IMR-90 (cell line): ENCODE measurements at regions not wholly inside any gene's neighbourhood (a gene's known extent, or its start where the extent isn't known, plus 50 kb on each side); places are given as distances from the start of the nearest gene placed in this dataset.
A peak's percentile ranks its signal among the peaks of the same experiment; 100 is the strongest.

Experiments used
- ATAC-seq: fragments of 200-7000 bp; cut with Tn5 transposase; 2 replicates; pipeline ENCODE4 v1.9.1; 2020; ENCODE audit warnings: low read depth, mild to moderate bottlenecking, moderate library complexity
- BruUV-seq: library from RNA; stranded (reverse); fragments of 400-500 nt; replicated peaks from 2 replicates; lab custom pipeline; 2021; lab: Mats Ljungman, UMichigan
- CTCF ChIA-PET: fragments of 300-600 bp; formaldehyde crosslinking; extraction: SDS; loops from one replicate; lab custom pipeline; 2021; ENCODE audit warnings: antibody characterized with exemption; lab: Yijun Ruan, JAX
- POLR2A ChIA-PET: fragments of 300-600 bp; sonication (Branson Sonifier 250); formaldehyde crosslinking; loops from one replicate; lab custom pipeline; 2022; ENCODE audit warnings: antibody characterized with exemption; ENCODE audit not compliant: unreplicated experiment; lab: Charles Lee
- DNase-seq: peaks from one replicate; pipeline ENCODE4 v3.0.0; 2013
- H2AFZ ChIP-seq: replicated peaks from 2 replicates; pipeline ENCODE3; 2013; ENCODE audit warnings: low read length, mild to moderate bottlenecking; ENCODE audit not compliant: poor library complexity
- H2AK5ac ChIP-seq: 2 replicates; pipeline ENCODE4 v1.6.1; 2013; ENCODE audit warnings: low read depth, low read length, inconsistent platforms
- H2AK9ac ChIP-seq: replicated peaks from 2 replicates; pipeline ENCODE3; 2013; ENCODE audit warnings: mild to moderate bottlenecking, low read depth, low read length, moderate library complexity; ENCODE audit not compliant: poor library complexity
- H2BK120ac ChIP-seq: 2 replicates; pipeline ENCODE4 v1.6.1; 2013; ENCODE audit warnings: low read depth, low read length, inconsistent platforms
- H2BK15ac ChIP-seq: 3 replicates; pipeline ENCODE4 v1.6.1; 2013; ENCODE audit warnings: low read depth, low read length, inconsistent platforms
- H2BK20ac ChIP-seq: 2 replicates; pipeline ENCODE4 v1.6.1; 2013; ENCODE audit warnings: low read depth, mild to moderate bottlenecking, inconsistent platforms, low read length, moderate library complexity
- H2BK5ac ChIP-seq: 2 replicates; pipeline ENCODE4 v1.6.1; 2013; ENCODE audit warnings: mild to moderate bottlenecking, low read depth, low read length, inconsistent platforms; ENCODE audit not compliant: poor library complexity, severe bottlenecking
- H3K14ac ChIP-seq: replicated peaks from 2 replicates; pipeline ENCODE4 v1.6.1; 2013; ENCODE audit warnings: low read depth, low read length, inconsistent platforms
- H3K18ac ChIP-seq: 2 replicates; pipeline ENCODE4 v1.6.1; 2013; ENCODE audit warnings: low read depth, low read length, control low read depth
- H3K23ac ChIP-seq: 2 replicates; pipeline ENCODE4 v1.6.1; 2013; ENCODE audit warnings: low read depth, low read length, inconsistent platforms
- H3K27ac ChIP-seq: 2 replicates; pipeline ENCODE4 v1.5.1; 2013; ENCODE audit warnings: mild to moderate bottlenecking, control low read depth, low read length; ENCODE audit not compliant: insufficient read depth
- H3K27me3 ChIP-seq: 2 replicates; pipeline ENCODE4 v1.6.1; 2013; ENCODE audit warnings: low read length; ENCODE audit not compliant: control insufficient read depth, insufficient read depth
- H3K36me3 ChIP-seq: 2 replicates; pipeline ENCODE4 v1.6.1; 2013; ENCODE audit warnings: low read length, mixed read lengths; ENCODE audit not compliant: control insufficient read depth, insufficient read depth
- H3K4ac ChIP-seq: 2 replicates; pipeline ENCODE4 v1.6.1; 2013; ENCODE audit warnings: low read depth, low read length, inconsistent platforms
- H3K4me1 ChIP-seq: 2 replicates; pipeline ENCODE4 v1.6.1; 2013; ENCODE audit warnings: low read length, mixed read lengths; ENCODE audit not compliant: control insufficient read depth, insufficient read depth
- H3K4me2 ChIP-seq: 2 replicates; pipeline ENCODE4 v1.6.1; 2013; ENCODE audit warnings: low read depth, mild to moderate bottlenecking, control low read depth, low read length, moderate library complexity
- H3K4me3 ChIP-seq: 2 replicates; pipeline ENCODE4 v1.5.1; 2013; ENCODE audit warnings: low read depth, mild to moderate bottlenecking, control low read depth, low read length, moderate library complexity; ENCODE audit not compliant: insufficient read depth
- H3K56ac ChIP-seq: 2 replicates; pipeline ENCODE4 v1.6.1; 2013; ENCODE audit warnings: low read length, inconsistent platforms; ENCODE audit not compliant: insufficient read depth; ENCODE audit errors: extremely low read depth
- H3K79me1 ChIP-seq, 2 experiments: 2 replicates each; pipeline ENCODE4 v1.6.1; 2013; ENCODE audit warnings: low read length in 2 of 2, inconsistent platforms in 1 of 2, low read depth in 1 of 2
- H3K9ac ChIP-seq: 2 replicates; pipeline ENCODE4 v1.6.1; 2013; ENCODE audit warnings: low read depth, low read length, control low read depth
- H3K9me1 ChIP-seq: 2 replicates; pipeline ENCODE4 v1.6.1; 2013; ENCODE audit warnings: low read length, inconsistent platforms; ENCODE audit not compliant: insufficient read depth
- H3K9me3 ChIP-seq: 2 replicates; pipeline ENCODE4 v1.6.1; 2013; ENCODE audit warnings: low read length; ENCODE audit not compliant: control insufficient read depth, insufficient read depth
- H4K20me1 ChIP-seq: 2 replicates; pipeline ENCODE4 v1.6.1; 2013; ENCODE audit warnings: low read length, inconsistent platforms; ENCODE audit not compliant: insufficient read depth
- H4K5ac ChIP-seq: 2 replicates; pipeline ENCODE4 v1.6.1; 2013; ENCODE audit warnings: mild to moderate bottlenecking, low read depth, low read length, control low read depth
- H4K8ac ChIP-seq, 2 experiments: 2 replicates each; pipeline ENCODE4 v1.6.1; 2013; ENCODE audit warnings: low read depth in 2 of 2, low read length in 2 of 2, control low read depth in 1 of 2, inconsistent platforms in 1 of 2
- H4K91ac ChIP-seq: 2 replicates; pipeline ENCODE4 v1.6.1; 2013; ENCODE audit warnings: low read depth, low read length, inconsistent platforms; ENCODE audit not compliant: insufficient read depth
- BHLHE40 ChIP-seq: fragments of 150-350 bp; IDR thresholded peaks from 2 replicates; pipeline ENCODE4 v1.6.1; 2016; ENCODE audit warnings: mild to moderate bottlenecking, low read depth, low read length
- CEBPB ChIP-seq: IDR thresholded peaks from 2 replicates; pipeline ENCODE4 v1.6.1; 2012; ENCODE audit warnings: low read depth, low read length, improper control_type of control experiment
- CHD1 ChIP-seq: IDR thresholded peaks from 2 replicates; pipeline ENCODE4 v1.6.1; 2012; ENCODE audit warnings: low read depth, low read length, improper control_type of control experiment
- FOS ChIP-seq: fragments of 150-350 bp; IDR thresholded peaks from 2 replicates; pipeline ENCODE4 v1.6.1; 2016; ENCODE audit warnings: low read depth, low read length
- MAFK ChIP-seq: IDR thresholded peaks from 2 replicates; pipeline ENCODE4 v1.6.1; 2012; ENCODE audit warnings: low read depth, low read length, improper control_type of control experiment
- MAZ ChIP-seq: IDR thresholded peaks from 2 replicates; pipeline ENCODE4 v1.6.1; 2012; ENCODE audit warnings: low read depth, mild to moderate bottlenecking, low read length, improper control_type of control experiment, moderate library complexity, borderline replicate concordance
- NFE2L2 ChIP-seq: fragments of 150-350 bp; IDR thresholded peaks from 2 replicates; pipeline ENCODE4 v1.6.1; 2016; ENCODE audit warnings: low read depth, mild to moderate bottlenecking, low read length
- POLR2A ChIP-seq: IDR thresholded peaks from 2 replicates; pipeline ENCODE4 v1.6.1; 2012; ENCODE audit warnings: mild to moderate bottlenecking, low read depth, low read length
- RAD21 ChIP-seq: IDR thresholded peaks from 2 replicates; pipeline ENCODE4 v1.6.1; 2012; ENCODE audit warnings: low read length, improper control_type of control experiment
- RFX5 ChIP-seq: IDR thresholded peaks from 2 replicates; pipeline ENCODE4 v1.8.0; 2012; ENCODE audit warnings: low read depth, mild to moderate bottlenecking, low read length, moderate library complexity
- WGBS, 2 experiments: methylation state at CpG; one replicate each; pipeline versions ENCODE4 v1.1.5 to v1.1.7; 2013; ENCODE audit warnings: missing lambda C conversion rate in 2 of 2; ENCODE audit not compliant: insufficient read length in 1 of 2; ENCODE audit errors: extremely low coverage in 2 of 2; 5-methylcytosine and 5-hydroxymethylcytosine counted together
- dilution Hi-C: fragments of 300-500 bp; cut with HindIII; formaldehyde crosslinking; loops from one replicate; pipeline ENCODE4 v1.14.3; 2018; ENCODE audit warnings: low sequenced_read_pairs; ENCODE audit not compliant: unreplicated experiment
- in situ Hi-C: fragments of 300-500 bp; cut with MboI; formaldehyde crosslinking; loops from 3 replicates; pipeline ENCODE4 v1.14.3; 2019; ENCODE audit warnings: low sequenced_read_pairs, inconsistent platforms, mixed read lengths
- intact Hi-C: fragments of 100-400 bp; cut with micrococcal nuclease; formaldehyde crosslinking; loops from 2 replicates; pipeline ENCODE4 v1.10.0; 2022
- TF ChIP-seq, protein P1 (sequence below): conservative IDR thresholded peaks from 2 replicates; pipeline ENCODE4 v1.5.1; 2012; ENCODE audit warnings: mild to moderate bottlenecking, low read depth, low read length, improper control_type of control experiment

- dilution Hi-C loops (no loop called here), intact Hi-C loops (loop anchor here (1.0 to 2.0 kb wide), 5 partner anchors 102 to 559 kb away; partner anchors contain the start of gene KLF6), in situ Hi-C loops (loop anchor here (10.0 kb wide), 1 partner anchor 570 kb away; no protein-coding TSS in a partner anchor)
- Histone ChIP-seq H3K18ac (peak overlapping the region; percentile 85; the same call in 1 of the 2 replicates), H3K4me1 (peaks cover 9% of the 10 kb centered on the region), H3K56ac (peak overlapping the region; percentile 71; the same call in 1 of the 2 replicates), H3K4ac (peak overlapping the region; percentile 94), H3K79me1 (no peaks in the 10 kb centered on the region), H4K8ac (peak overlapping the region; percentile 45 to 90), H3K9me1 (peaks cover 7% of the 10 kb centered on the region), H2BK20ac (peak overlapping the region; percentile 88), H3K23ac (peak overlapping the region; percentile 66; the same call in 1 of the 2 replicates), H4K91ac (peak overlapping the region; percentile 89), H2BK120ac (peak overlapping the region; percentile 95), H3K14ac (peak overlapping the region; percentile 81; the same call in 1 of the 2 replicates), H2BK15ac (peak overlapping the region; percentile 86; the same call in 1 of the 3 replicates), H3K9ac (no peak overlapping the region), H3K4me3 (no peak overlapping the region), H2AK9ac (no peak overlapping the region), H3K36me3 (no peaks in the 10 kb centered on the region), H3K4me2 (peak overlapping the region; percentile 32), H4K20me1 (no peaks in the 10 kb centered on the region), H2BK5ac (peak overlapping the region; percentile 81), H3K9me3 (no peaks in the 10 kb centered on the region), H2AFZ (peak overlapping the region; percentile 69), H3K27me3 (no peaks in the 10 kb centered on the region), H3K27ac (peak overlapping the region; percentile 82), H4K5ac (no peak overlapping the region), H2AK5ac (0 out of 2 replicates have a peak overlapping the region, but pooled peaks have one; percentile 20)
- ATAC-seq (peak; percentile 99), DNase-seq (peak; percentile 100)
- no TSS peak for BruUV-seq
- WGBS, 2 experiments = no CpG with 5 or more reads among the region's 10 CpGs
- POLR2A ChIA-PET = interaction anchor here (0.7 kb wide), 1 partner anchor 559 kb away, joined by 4 read pairs; the partner anchor contains the start of gene KLF6
- TF ChIP-seq POLR2A (peak; percentile 13; the same call in 1 of the 2 replicates), FOS (peak; percentile 95), BHLHE40 (peak; percentile 67), CHD1 (no peak), CEBPB (peak; percentile 88), RFX5 (no peak), MAFK (peak; percentile 69), RAD21 (peak; percentile 53), MAZ (0 out of 2 replicates have a peak, but pooled peaks have one; percentile 28), NFE2L2 (0 out of 2 replicates have a peak, but pooled peaks have one; percentile 10)
- TF ChIP-seq, protein P1, sequence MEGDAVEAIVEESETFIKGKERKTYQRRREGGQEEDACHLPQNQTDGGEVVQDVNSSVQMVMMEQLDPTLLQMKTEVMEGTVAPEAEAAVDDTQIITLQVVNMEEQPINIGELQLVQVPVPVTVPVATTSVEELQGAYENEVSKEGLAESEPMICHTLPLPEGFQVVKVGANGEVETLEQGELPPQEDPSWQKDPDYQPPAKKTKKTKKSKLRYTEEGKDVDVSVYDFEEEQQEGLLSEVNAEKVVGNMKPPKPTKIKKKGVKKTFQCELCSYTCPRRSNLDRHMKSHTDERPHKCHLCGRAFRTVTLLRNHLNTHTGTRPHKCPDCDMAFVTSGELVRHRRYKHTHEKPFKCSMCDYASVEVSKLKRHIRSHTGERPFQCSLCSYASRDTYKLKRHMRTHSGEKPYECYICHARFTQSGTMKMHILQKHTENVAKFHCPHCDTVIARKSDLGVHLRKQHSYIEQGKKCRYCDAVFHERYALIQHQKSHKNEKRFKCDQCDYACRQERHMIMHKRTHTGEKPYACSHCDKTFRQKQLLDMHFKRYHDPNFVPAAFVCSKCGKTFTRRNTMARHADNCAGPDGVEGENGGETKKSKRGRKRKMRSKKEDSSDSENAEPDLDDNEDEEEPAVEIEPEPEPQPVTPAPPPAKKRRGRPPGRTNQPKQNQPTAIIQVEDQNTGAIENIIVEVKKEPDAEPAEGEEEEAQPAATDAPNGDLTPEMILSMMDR = peak; percentile 30; the same call in 1 of the 2 replicates
- CTCF ChIA-PET = interaction anchor here (0.6 to 1.4 kb wide), 6 partner anchors 9 to 1147 kb away, joined by 3 to 6 read pairs (median 5); no protein-coding TSS in a partner anchor
Measured at GRCh38 chr10:4344492-4344994, 481.5 kb upstream of the AKR1E2 start.
